Neural cell (in vitro differentiated cells): ENCODE measurements at regions not wholly inside any gene's neighbourhood (a gene's known extent, or its start where the extent isn't known, plus 50 kb on each side); places are given as distances from the start of the nearest gene placed in this dataset.

Experiments used
- CTCF ChIP-seq: fragments of 450-650 bp; IDR thresholded peaks from 2 replicates; pipeline ENCODE4 v1.5.1; 2014; ENCODE audit warnings: antibody characterized with exemption, mild to moderate bottlenecking, moderate library complexity; ENCODE audit not compliant: poor library complexity, severe bottlenecking
- EZH2 ChIP-seq: fragments of 200-600, 300-800 bp; shearing (Covaris generic), sonication (generic); IDR thresholded peaks from 2 replicates; pipeline ENCODE4 v1.6.1; 2014; ENCODE audit warnings: antibody characterized with exemption, low read length, borderline replicate concordance, mild to moderate bottlenecking; ENCODE audit not compliant: insufficient read depth, poor library complexity, severe bottlenecking
- MXI1 ChIP-seq: fragments of 450-650 bp; conservative IDR thresholded peaks from 2 replicates; pipeline ENCODE4 v1.6.1; 2014; ENCODE audit warnings: antibody characterized with exemption, mild to moderate bottlenecking; ENCODE audit not compliant: poor library complexity, severe bottlenecking
- POLR2AphosphoS5 ChIP-seq: IDR thresholded peaks from 2 replicates; pipeline ENCODE4 v1.6.1; 2012
- RAD21 ChIP-seq: fragments of 450-650 bp; conservative IDR thresholded peaks from 2 replicates; pipeline ENCODE4 v1.6.1; 2014; ENCODE audit warnings: antibody characterized with exemption, mild to moderate bottlenecking, moderate library complexity
- REST ChIP-seq: IDR thresholded peaks from 2 replicates; pipeline ENCODE4 v1.6.1; 2012; ENCODE audit warnings: borderline replicate concordance
- SMC3 ChIP-seq: fragments of 450-650 bp; conservative IDR thresholded peaks from 2 replicates; pipeline ENCODE4 v1.6.1; 2014; ENCODE audit warnings: antibody characterized with exemption, mild to moderate bottlenecking, moderate library complexity; ENCODE audit not compliant: poor library complexity
- TAF1 ChIP-seq: IDR thresholded peaks from 2 replicates; pipeline ENCODE4 v1.6.1; 2012; ENCODE audit warnings: low read depth

- no peak for TF ChIP-seq EZH2
- TF ChIP-seq REST, result no peak
- no peak for TF ChIP-seq CTCF
- TF ChIP-seq SMC3, result no peak
- no peak for TF ChIP-seq RAD21
- TF ChIP-seq POLR2AphosphoS5, result no peak
- no peak for TF ChIP-seq TAF1
- TF ChIP-seq MXI1, result no peak
Measured at GRCh38 chr13:69280399-69280798, 827.2 kb upstream of the ATXN8OS start.
